HepG2 (cell line): ENCODE measurements at regions not wholly inside any gene's neighbourhood (a gene's known extent, or its start where the extent isn't known, plus 50 kb on each side); places are given as distances from the start of the nearest gene placed in this dataset.

Experiments
- ATAC-seq: fragments of 200-7000 bp; cut with Tn5 transposase; 3 replicates; pipeline ENCODE4 v1.9.1; 2020; ENCODE audit warnings: mild to moderate bottlenecking, moderate library complexity
- BruUV-seq: library from RNA; stranded (reverse); fragments of 400-500 nt; replicated peaks from 2 replicates; lab custom pipeline; 2021; lab: Mats Ljungman, UMichigan
- CTCF ChIA-PET: fragments of 300-600 bp; formaldehyde crosslinking; extraction: SDS; loops from one replicate; lab custom pipeline; 2021; ENCODE audit warnings: low total read pairs, inconsistent platforms, low intra/inter-chr PET ratio; lab: Yijun Ruan, JAX
- POLR2A ChIA-PET: fragments of 350-600 bp; sonication (Branson Sonifier 250); formaldehyde crosslinking; loops from one replicate; lab custom pipeline; 2020; ENCODE audit warnings: antibody characterized with exemption, inconsistent platforms; lab: Yijun Ruan, JAX
- DNase-seq: peaks from one replicate; pipeline ENCODE4 v3.0.0-alpha.2; 2015; ENCODE audit warnings: low spot score
- FAIRE-seq: peaks from 3 replicates; lab custom pipeline; 2011; peaks lifted over from hg19 to GRCh38; lab: Jason Lieb, UNC
- H2AFZ ChIP-seq: one replicate; pipeline ENCODE4 v1.6.1; 2011; ENCODE audit warnings: low read length, inconsistent platforms
- H3K27ac ChIP-seq: fragments of 300-600 bp; 3 replicates; pipeline ENCODE4 v1.8.0; 2011; ENCODE audit warnings: mixed run types, mild to moderate bottlenecking, mixed read lengths, low read length, inconsistent platforms; ENCODE audit not compliant: insufficient read depth; ENCODE audit errors: extremely low read length
- H3K27me3 ChIP-seq, 2 experiments: fragments of 200-600 bp in 1 of 2; 2 replicates in 1 of 2; 3 replicates in 1 of 2; pipeline versions ENCODE4 v1.6.0 to v1.8.0; 2011; ENCODE audit warnings: low read length in 2 of 2, mild to moderate bottlenecking in 2 of 2, moderate library complexity in 2 of 2, inconsistent platforms in 1 of 2; ENCODE audit not compliant: insufficient read depth in 2 of 2, control insufficient read depth in 1 of 2
- H3K36me3 ChIP-seq, 2 experiments: fragments of 200-600 bp in 1 of 2; replicated peaks in 1 of 2; 2 replicates in 1 of 2; 3 replicates in 1 of 2; pipeline versions ENCODE4 v1.5.1 to v1.8.0; 2011; ENCODE audit warnings: low read length in 2 of 2, inconsistent platforms in 1 of 2; ENCODE audit not compliant: insufficient read depth in 2 of 2, control insufficient read depth in 1 of 2
- H3K4me1 ChIP-seq: 2 replicates; pipeline ENCODE4 v1.5.1; 2012; ENCODE audit warnings: low read length, inconsistent platforms; ENCODE audit not compliant: insufficient read depth
- H3K4me2 ChIP-seq: 2 replicates; pipeline ENCODE4 v1.6.0; 2011; ENCODE audit warnings: low read depth, low read length, inconsistent platforms
- H3K4me3 ChIP-seq, 3 experiments: fragments of 200-600 bp in 1 of 3; sonication (generic), shearing (Covaris generic) in 1 of 3; replicated peaks in 1 of 3; 2 replicates each; pipeline ENCODE4 v1.5.1; 2011 to 2016; ENCODE audit warnings: low read length in 3 of 3, inconsistent platforms in 2 of 3, low read depth in 2 of 3, mild to moderate bottlenecking in 2 of 3, control low read depth in 1 of 3, mixed read lengths in 1 of 3; ENCODE audit not compliant: insufficient read depth in 1 of 3
- H3K79me2 ChIP-seq: one replicate; pipeline ENCODE4 v1.6.1; 2011; ENCODE audit warnings: low read length, inconsistent platforms; ENCODE audit not compliant: insufficient read depth
- H3K9ac ChIP-seq: 2 replicates; pipeline ENCODE4 v1.6.0; 2011; ENCODE audit warnings: mild to moderate bottlenecking, low read depth, low read length, inconsistent platforms; ENCODE audit not compliant: insufficient read depth
- H3K9me3 ChIP-seq: 2 replicates; pipeline ENCODE4 v1.5.1; 2012; ENCODE audit warnings: mild to moderate bottlenecking, low read length
- H4K20me1 ChIP-seq: 2 replicates; pipeline ENCODE4 v1.6.0; 2011; ENCODE audit warnings: inconsistent platforms, mild to moderate bottlenecking, low read length, moderate library complexity; ENCODE audit not compliant: insufficient read depth
- ARNT2 ChIP-seq: sonication (generic); formaldehyde crosslinking; IDR thresholded peaks from 2 replicates; pipeline ENCODE4 v1.8.0; 2022; ENCODE audit warnings: mild to moderate bottlenecking, low read depth, missing genetic modification reagents, moderate library complexity
- CEBPG ChIP-seq: IDR thresholded peaks from 2 replicates; pipeline ENCODE4 v1.6.1; 2016
- KDM5B ChIP-seq: sonication (generic); formaldehyde crosslinking; IDR thresholded peaks from 2 replicates; pipeline ENCODE4 v1.4.0; 2020; ENCODE audit warnings: missing genetic modification reagents, mild to moderate bottlenecking, borderline replicate concordance
- KLF13 ChIP-seq: sonication (generic); formaldehyde crosslinking; IDR thresholded peaks from 2 replicates; pipeline ENCODE4 v1.4.0; 2020; ENCODE audit warnings: mild to moderate bottlenecking, missing genetic modification reagents
- MTA1 ChIP-seq: sonication (generic); formaldehyde crosslinking; IDR thresholded peaks from 2 replicates; pipeline ENCODE4 v1.4.0; 2020; ENCODE audit warnings: missing genetic modification reagents, mild to moderate bottlenecking, borderline replicate concordance
- ZNF12 ChIP-seq: sonication (generic); formaldehyde crosslinking; IDR thresholded peaks from 2 replicates; pipeline ENCODE4 v1.5.0; 2020; ENCODE audit warnings: missing genetic modification reagents
- WGBS: methylation state at CpG from one replicate; pipeline ENCODE4 v1.1.6; 2017; ENCODE audit warnings: low lambda C conversion rate; 5-methylcytosine and 5-hydroxymethylcytosine counted together
- in situ Hi-C: cut with HindIII; loops from 2 replicates; pipeline ENCODE4 v1.10.0; 2017; ENCODE audit warnings: low pct_unique_long_range_greater_than_20kb; ENCODE audit not compliant: extremely low pct_ligation_motif_present
- intact Hi-C: fragments of 100-400 bp; cut with micrococcal nuclease; formaldehyde crosslinking; loops from one replicate; pipeline ENCODE4 v1.10.0; 2022; ENCODE audit not compliant: unreplicated experiment
- TF ChIP-seq, protein P1 (sequence below): sonication (generic); formaldehyde crosslinking; IDR thresholded peaks from 2 replicates; pipeline ENCODE4; 2020; ENCODE audit warnings: missing genetic modification reagents, mild to moderate bottlenecking, borderline replicate concordance
- TF ChIP-seq, protein P2 (sequence below): IDR thresholded peaks from 2 replicates; pipeline ENCODE4 v1.6.1; 2016; ENCODE audit warnings: missing genetic modification reagents, missing compliant biosample characterization

DNA sequence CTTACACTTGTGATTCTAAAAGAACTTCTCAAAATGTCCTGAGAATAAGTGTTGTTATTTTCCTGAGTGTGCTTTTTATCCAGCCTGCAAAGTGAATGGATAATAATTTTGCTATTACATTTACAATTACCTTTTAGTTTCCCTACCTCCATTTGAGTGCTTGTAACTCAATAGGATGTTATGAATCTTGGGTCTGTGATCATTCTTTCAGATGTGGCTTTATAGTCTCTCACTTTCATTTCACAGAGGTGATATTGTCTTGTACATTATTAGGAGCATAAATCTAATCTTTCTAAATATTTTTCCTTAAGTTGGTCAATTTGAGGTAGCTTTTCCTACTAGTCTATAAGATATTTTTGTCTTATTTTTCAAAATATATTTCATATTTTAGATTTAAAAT lies 386.3 kb upstream of the EPHA6 start (continued):
- TF ChIP-seq, protein P1, sequence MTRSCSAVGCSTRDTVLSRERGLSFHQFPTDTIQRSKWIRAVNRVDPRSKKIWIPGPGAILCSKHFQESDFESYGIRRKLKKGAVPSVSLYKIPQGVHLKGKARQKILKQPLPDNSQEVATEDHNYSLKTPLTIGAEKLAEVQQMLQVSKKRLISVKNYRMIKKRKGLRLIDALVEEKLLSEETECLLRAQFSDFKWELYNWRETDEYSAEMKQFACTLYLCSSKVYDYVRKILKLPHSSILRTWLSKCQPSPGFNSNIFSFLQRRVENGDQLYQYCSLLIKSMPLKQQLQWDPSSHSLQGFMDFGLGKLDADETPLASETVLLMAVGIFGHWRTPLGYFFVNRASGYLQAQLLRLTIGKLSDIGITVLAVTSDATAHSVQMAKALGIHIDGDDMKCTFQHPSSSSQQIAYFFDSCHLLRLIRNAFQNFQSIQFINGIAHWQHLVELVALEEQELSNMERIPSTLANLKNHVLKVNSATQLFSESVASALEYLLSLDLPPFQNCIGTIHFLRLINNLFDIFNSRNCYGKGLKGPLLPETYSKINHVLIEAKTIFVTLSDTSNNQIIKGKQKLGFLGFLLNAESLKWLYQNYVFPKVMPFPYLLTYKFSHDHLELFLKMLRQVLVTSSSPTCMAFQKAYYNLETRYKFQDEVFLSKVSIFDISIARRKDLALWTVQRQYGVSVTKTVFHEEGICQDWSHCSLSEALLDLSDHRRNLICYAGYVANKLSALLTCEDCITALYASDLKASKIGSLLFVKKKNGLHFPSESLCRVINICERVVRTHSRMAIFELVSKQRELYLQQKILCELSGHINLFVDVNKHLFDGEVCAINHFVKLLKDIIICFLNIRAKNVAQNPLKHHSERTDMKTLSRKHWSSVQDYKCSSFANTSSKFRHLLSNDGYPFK (CRISPR knock-in tag): no peak
- TF ChIP-seq CEBPG: no peak
- TF ChIP-seq KLF13 (CRISPR knock-in tag): no peak
- TF ChIP-seq KDM5B (CRISPR knock-in tag): no peak

DNA sequence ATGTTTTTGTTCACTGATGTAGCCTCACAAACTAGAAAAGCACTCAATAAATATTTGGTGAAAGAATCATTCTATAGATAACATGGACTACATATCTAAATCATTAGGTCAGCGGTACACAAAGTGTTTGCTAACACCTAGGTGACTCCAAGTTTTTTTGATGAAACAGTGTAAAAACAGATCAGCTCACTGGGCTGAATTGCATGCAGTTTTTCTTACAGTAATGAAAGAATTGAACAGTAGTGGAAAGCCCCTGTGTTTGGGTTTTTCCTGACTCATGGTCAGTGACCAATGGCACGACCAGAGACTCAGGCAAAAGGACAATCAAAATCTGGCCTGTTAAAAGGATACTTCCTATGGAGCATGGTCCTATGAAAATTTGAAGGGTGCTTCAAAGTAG lies 384.3 kb upstream of the EPHA6 start:
- BruUV-seq: no TSS peak
- H3K9ac ChIP-seq: no peak overlapping the region
- intact Hi-C loops: no loop called here
- no peak overlapping the region for H3K4me3 ChIP-seq
- H2AFZ ChIP-seq: no peak overlapping the region
- H3K27ac ChIP-seq: no peak overlapping the region
- 0% methylated on average over 2 of the region's 2 CpGs for WGBS
- no peaks in the 10 kb centered on the region for H4K20me1 ChIP-seq
- DNase-seq (no peak), ATAC-seq (no peak), FAIRE-seq (no peak)
- POLR2A ChIA-PET: no interaction called here
- H3K79me2 ChIP-seq: no peaks in the 10 kb centered on the region
- no peak overlapping the region for H3K4me2 ChIP-seq
- H3K9me3 ChIP-seq: no peaks in the 10 kb centered on the region
- CTCF ChIA-PET: no interaction called here
- in situ Hi-C loops: no loop called here
- TF ChIP-seq ZNF12 (CRISPR knock-in tag) (no peak), ARNT2 (CRISPR knock-in tag) (no peak), MTA1 (no peak)
- TF ChIP-seq, protein P2, sequence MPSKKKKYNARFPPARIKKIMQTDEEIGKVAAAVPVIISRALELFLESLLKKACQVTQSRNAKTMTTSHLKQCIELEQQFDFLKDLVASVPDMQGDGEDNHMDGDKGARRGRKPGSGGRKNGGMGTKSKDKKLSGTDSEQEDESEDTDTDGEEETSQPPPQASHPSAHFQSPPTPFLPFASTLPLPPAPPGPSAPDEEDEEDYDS (CRISPR knock-in tag): no peak
- no peaks in the 10 kb centered on the region for H3K36me3 ChIP-seq
- no peaks in the 10 kb centered on the region for H3K27me3 ChIP-seq
- H3K4me1 ChIP-seq: no peaks in the 10 kb centered on the region
